Renal cortex interstitium (tissue), 11 donors: ENCODE measurements at regions not wholly inside any gene's neighbourhood (a gene's known extent, or its start where the extent isn't known, plus 50 kb on each side); places are given as distances from the start of the nearest gene placed in this dataset.

Experiments used
- DNase-seq, 11 donors: peaks; one replicate each; pipeline ENCODE4 v3.0.0-alpha.2; 2013; ENCODE audit warnings: low read depth in 9 of 11, low spot score in 4 of 11; ENCODE audit errors: extremely low read depth in 1 of 11

DNA sequence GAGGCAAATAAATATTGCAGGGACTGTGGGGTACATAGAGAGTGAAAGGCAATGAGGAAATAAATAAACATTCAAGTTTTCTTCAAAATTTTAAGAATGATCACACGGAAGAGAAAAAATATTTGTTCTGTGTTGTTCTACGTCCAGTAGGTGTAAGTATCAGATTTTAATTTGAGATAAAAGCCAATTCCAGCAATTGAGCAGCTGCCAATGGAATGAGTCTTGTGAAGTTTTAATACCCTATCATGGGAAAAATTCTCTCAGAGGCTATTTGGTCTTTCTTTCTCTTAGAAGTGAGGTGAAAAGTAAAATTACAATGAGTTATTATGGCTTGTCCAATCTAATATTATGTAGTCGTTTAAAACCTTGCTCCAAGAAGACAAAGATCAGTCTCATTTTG lies 195.7 kb upstream of the CITED2 start:
- DNase-seq: no peak

DNA sequence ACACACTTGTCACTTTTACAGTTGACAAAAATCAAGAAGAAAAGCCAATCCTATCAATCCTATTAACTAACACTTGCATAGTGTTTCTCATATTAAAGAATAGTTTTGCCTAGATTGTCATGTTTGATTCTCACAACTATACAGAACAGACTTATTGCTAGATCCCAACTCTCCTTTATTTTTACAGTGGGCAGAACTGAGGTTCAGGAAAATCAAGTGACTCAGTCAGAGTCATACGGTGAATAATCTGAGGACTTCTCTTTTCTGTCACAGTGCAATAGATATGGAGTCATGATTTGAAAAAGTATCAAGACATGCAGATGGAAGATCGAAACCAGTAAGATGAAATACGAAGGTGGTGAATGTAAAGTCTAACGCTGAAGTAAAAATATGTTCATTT lies 195.1 kb upstream of the CITED2 start:
- no peak for DNase-seq

DNA sequence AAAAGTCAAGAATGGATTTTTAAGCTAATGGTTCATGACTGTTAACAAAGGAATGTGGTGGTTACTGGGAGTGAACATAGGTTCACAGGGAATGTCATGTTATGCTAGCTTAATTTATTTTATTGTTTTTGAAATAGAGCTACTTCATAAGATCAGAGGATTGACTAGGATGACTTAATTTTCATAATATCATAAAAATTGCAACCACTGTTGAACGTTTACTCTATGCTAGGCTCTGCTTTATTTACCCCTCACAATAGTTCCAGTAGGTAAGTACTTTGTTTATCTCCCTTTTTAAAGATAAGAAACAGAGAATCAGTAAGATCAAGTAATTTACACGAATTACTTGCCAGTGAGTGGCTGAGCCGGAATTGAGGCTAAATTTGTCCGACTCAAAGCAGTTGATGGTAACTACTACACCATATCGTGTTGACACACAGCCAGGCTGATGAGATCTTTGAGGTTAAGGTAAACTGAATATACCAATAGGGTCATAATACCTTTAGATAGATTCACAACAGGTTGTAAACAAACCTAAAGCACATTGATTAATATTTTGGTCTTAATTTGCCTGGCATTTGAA lies 194.6 kb upstream of the CITED2 start:
- DNase-seq: no peak

DNA sequence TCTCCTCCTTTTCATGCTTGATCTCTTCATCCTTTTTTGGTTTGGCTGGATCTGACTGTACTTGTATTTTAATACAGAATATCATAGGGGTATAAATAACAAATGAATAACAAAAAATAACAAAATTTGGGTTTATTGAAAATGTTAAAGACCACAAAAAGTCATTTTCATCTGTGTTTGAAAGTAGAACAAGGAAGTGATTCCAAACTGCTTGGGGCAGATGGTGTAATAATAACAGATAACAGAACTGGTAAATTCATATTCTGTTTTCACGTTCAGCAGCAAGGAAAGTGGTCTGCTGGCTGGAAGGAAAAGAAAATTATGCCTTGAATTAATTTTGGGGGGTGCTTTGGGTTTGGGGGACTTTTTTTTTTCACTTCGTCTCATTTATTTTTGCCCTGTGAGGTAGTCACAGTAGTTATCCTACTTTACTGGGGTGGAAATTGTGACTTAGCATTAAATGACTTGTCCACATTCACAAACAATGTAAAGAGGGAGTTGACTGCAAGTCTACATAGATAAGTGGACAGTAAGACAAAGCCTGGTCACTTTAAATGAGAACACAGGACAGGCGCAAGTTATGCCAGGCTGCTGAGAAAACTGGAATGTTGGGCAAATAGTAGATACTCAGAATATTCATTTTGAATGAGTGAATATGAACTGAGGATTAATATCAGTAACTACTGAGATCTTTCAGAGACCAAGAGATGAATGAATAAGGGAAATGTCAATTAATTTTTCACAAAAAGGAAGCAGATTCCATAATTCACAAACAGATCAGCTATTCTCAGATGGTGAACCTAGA lies 193.9 kb upstream of the CITED2 start:
- DNase-seq: no peak

DNA sequence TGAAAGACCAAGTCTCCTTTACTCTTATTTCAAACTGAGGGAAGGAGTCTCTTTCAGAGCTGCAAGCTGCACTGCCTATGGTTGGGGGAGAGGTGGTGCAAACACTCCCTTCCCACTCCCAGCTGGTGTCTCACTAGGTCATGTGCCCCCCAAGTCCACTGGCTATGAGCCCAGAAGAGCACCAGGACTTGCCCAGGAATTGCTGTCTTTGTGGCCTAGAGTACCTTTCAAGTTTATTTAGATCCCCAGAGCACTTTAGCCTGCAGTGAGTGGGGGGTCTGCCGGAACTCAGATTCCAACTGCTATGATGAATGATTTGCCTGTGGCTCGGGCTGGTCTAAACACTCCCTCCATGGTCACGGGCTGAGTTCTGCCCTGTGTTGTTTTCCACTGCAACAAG lies 192.6 kb upstream of the CITED2 start:
- no peak for DNase-seq

DNA sequence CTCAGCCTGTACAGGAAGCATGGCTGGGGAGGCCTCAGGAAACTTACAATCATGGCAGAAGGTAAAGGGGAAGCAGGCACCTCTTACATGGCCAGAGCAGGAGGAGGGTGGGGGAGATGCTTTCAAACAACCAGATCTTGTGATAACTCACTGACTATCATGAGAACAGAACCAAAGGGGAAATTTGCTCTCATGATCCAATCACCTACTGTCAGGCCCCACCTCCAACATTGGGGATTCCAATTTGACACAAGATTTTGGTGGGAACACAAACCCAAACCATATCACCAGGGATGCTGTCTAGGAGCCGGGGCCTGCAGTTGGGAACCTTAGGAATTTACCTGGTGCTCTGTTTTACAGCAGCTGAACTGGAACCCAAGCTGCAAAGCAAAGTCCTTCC lies 191.1 kb upstream of the CITED2 start:
- DNase-seq: no peak

DNA sequence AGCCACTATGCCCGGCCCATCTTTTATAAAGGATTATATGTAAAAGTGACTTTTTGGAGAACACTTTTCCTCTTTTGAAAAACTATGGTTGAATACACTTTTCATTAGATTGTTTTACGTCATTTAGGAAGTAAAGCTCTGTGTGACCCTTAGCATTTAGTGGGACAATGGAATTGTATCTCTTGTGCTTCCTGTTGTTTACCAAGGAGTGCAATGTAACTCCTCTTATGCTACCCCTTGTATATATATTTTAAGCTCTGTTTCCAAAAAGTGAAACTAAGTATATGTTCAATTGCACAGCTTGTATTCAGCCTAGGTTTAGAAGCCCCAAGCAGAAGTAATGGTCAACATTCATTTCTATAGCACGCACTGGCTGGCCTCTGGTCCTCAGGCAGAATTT lies 183.1 kb upstream of the CITED2 start:
- DNase-seq: no peak

DNA sequence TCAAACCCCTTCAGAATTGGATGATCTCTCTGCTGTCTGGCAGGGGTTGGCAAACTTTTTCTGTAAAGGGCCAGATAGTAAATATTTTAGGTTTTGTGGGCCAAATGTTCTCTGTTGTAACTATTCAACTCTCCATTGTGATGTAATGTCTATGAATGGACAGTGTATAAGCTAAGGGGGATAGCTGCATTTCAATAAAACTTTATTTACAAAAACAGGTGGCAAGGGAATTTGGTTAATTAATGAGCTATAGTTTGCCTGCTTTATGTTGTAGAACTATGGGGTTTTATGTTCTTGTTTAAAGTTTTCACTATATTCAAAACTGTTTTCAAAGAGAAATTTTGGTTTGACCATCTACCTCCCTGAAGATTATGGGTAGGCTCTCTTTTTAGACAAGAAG lies 182.1 kb upstream of the CITED2 start:
- no peak for DNase-seq

DNA sequence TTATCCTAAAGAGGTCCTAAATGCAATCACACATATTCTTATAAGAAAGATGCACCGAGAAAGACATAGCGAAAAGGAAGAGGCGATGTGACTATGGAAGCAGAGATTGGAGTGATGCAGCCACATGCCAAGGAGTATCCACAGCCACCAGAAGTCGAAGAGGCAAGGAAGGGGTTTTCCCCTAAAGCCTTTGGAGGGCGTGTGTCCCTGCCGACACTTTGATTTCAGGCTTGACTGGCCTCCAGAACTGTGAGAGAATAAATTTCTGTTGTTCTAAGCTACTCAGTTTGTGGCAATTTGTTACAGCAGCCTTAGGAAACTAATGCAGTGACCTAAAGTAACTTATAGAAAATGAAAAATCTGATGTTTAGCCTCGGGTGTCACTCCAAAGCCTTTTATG lies 179.5 kb upstream of the CITED2 start:
- DNase-seq: no peak

DNA sequence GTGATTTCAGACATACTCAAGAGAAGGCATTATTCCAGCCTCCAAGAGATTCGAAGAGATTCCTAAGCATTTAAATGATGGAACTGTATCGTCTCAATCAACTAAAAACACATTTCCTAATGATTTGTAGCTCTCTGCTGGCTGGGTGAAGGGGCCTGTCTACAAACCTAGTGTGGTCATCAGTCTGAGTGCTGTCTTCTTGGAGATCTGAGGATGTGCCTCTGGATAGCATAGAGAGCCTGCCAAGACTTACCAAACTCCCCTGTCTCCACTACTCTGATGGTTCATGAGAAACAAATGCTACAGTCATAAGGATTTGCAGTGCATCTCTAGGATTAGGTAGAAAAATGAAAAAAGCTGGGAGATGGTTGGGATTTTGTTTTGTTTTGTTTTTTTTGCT lies 176.9 kb upstream of the CITED2 start:
- DNase-seq: no peak

DNA sequence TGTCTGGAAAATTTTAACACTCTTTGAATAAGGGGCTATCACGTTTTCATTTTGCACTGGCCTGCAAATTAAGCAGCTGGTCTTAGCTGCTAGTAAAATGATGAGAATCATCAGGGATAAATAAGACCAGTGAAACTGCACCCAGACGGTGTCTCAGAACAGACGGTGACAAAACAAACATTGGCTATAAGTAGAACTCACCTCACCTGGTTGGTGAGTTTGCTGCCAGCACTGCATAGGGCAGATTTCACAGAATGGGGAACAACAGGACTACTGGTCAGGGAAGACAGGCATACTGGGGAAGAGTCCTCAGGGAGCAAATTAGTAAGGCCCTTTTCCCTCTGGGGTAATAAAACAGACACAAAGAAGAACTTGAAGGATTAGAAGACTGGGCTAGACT lies 175.9 kb upstream of the CITED2 start:
- no peak for DNase-seq

DNA sequence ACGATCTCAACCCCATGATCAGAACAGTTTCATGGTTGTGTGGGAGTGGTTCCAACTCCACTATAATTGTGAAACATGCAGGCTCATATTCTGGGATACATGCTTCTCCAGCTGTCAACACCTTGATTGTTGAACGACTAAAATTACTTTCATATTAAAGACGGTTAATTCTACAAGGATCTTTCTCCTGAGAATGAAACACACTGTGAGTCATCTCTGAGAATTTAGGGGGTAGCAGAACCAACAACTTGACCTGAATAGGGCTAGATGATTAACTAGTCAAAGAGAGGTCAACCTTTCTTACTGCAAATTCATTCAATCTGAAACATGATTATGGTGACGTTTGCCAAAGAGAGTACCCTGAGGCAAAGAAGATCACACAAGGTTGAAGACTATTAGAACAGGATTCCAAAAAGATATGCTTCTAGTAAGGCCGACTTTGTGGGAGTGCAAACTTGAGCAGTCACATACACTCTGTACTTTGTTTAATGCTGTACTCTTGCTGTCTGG lies 175.2 kb upstream of the CITED2 start:
- DNase-seq: no peak

DNA sequence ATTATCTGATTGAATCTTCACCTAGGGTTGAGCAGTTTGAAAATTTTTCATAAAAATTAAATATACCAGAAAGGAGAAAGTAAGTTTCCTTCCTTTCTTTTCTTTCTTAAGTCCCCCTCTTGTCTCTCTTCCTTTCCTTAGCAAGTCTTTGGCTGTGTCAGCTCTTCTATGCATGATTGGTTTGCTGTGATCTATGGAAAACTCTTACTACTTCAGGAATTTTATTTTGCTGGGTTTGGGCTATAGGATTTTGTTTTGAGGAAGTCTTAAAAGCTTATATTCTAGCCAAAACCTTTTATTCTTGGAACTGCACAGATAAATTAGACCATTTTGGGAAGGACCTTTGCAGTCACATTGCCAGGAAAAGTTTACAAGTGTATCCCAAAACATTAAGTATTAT lies 173.4 kb upstream of the CITED2 start:
- no peak for DNase-seq

DNA sequence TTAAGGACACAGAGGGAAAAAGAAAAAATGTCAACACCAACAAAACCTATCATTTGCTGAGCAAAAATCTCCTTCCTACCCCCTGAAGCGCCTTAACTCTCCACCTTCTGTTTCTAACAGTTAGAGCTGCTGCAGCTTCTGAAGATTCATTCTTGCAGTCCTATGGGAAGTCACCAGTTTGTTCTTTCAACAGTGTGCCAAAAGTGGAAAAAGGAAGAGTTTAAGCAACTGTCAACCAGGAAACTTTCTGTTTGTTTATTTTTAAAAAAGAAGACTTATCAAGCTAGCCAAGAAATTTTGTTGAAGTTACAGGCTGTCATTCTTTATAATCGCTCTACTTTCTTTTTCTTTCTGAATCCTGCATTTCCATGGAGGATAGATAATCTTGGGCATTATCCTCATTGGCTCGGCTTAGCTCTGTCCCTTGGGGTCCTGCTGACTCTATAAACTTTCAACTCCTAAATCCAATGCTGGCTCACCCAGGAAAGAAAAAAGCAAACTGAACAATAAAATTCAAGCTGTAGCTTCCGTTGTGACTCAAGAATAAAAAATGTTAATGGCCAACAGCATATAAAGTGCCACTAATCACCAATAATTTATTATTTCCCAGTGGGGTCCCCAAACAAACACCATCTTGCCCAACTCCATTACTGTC lies 172.8 kb upstream of the CITED2 start:
- DNase-seq: no peak

DNA sequence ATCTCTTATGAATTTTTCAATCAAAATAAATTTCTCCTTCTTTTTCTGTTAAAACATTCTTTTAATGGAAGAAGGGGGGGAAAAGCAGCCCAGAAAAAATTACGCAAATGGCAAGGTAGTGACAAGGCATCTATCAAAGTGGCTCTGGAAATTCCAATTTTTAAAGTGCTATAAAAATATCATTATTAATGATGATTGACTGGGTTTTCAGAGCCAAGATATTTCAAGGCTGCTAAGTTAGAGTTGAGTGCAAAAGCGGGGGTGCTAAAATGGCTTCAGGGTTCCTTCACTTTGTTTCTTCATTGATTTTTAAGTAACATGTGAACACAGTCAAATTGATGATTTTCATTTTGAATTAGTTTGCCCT lies 171.6 kb upstream of the CITED2 start:
- DNase-seq: no peak

DNA sequence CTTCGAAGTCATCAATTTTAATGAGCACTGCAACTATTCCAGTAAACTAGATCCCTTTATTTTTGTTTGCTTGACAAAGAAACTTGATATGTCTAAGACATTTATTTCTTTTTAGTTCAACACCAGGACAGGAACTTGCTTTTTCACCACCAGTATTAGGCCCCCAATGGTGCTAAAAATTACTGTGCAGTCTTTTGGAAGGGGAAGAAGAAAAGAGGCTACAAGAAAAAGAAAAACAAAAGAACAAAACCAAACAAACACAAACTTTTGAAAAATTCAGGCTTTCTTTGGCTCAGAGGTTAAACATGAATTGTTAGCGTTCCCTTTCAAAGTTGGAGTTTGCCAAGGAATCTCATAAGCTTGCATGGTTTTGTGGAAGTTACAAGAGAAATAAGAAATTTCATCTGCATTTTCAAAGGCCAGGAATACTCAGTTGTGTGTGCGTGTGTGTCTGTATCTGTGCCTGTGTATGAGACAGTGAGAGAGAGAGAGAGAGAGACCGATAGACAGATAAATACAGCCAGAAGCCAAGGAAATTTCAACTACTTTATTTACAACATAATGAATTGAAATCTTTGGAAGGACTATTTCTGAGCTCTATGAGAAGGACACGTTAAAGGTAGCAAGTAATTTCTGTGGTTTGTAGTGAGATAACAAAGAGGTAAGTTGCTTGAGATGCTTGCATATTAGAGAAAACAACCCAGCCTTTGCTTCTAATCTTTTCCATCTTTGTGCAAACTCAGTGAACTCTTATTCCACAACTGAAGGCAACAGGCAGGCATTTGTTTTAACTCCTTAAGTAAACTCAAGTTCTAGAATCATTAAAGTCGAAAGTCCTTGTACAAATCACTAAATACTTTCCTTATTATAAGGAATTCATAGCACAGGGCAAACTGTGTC lies 171.0 kb upstream of the CITED2 start:
- DNase-seq: no peak

DNA sequence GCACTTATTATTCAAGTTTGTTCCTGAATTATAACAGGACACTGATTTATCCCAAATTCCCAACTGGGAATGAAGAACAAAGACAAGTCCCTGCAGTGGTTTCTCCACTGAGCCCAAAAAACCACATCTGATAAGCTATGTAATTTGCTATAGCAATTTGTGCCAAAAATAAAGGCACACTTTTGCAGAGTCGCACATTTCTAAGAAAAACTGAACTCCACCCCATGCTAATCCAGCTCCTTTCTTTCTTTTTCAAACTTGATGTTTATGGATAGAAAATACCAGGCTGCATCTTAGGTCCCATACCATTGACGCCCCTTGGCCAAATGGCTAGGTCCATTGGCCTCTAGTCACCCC lies 170.2 kb upstream of the CITED2 start:
- DNase-seq: no peak

DNA sequence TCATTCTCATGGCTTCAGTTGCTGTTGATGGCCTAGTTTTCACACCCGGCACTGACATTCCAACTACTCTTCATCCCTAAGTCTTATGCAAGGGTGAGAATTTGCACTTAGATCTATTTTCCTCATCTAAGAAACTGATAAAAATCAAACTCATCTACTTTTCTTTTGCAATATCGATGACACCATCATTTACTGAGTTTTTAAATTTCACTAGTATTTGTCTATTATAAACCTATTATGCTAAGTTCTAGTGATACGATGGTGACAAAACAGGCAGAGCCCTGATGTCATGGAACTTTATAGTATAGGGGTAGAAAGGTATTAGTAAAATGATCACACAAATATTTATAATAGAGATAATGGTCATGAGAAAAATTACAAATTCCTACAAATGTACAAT lies 167.9 kb upstream of the CITED2 start:
- no peak for DNase-seq

DNA sequence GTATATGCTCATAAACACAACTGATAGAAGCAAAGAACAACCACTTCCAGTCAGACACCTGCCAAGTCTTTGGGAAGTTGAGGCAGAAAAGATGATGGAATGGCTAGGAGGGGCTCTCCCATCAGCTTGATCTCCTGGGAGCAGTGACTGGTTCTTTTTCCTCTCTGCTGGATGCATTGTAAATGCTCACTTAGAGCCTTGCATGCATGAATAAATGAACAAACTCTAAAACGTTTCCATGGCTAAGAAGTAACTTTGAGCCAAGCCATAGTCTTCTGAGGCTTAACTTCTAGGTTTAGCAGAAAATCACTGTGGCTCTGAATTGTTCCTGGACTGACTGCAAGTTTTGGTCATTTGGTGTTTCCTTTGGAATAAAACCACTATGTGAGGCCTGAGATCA lies 166.4 kb upstream of the CITED2 start:
- DNase-seq: no peak

DNA sequence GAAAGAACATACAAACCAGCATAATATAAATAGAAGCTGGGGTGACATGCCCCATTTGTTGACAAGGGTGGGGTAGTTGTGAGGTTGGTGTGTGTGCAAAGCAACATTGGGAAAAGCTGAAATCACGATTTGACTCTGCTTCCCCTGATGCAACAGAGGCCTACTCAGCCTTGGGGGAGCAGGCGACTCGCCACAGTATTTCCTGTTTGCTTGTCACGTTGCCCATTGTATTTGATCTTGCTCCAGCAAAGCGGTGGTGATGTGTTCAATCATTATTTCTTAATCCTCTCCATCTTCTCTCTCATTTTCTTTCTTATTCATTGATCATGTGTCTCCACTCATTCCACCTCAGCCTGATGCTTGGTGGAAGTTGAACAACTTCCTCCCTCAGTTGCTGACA lies 165.8 kb upstream of the CITED2 start:
- no peak for DNase-seq
